ENCODE measurements at regions not wholly inside any gene's neighbourhood (a gene's known extent, or its start where the extent isn't known, plus 50 kb on each side); places are given as distances from the start of the nearest gene placed in this dataset.
A peak's percentile ranks its signal among the peaks of the same experiment; 100 is the strongest.

- no peak for DNase-seq (ENCODE audit: low read depth)
- TF ChIP-seq CTCF (conservative IDR thresholded peaks at IDR 0.05; ENCODE audit: low read depth, low read length) = no peak
- no peak overlapping the region for H3K4me3 ChIP-seq (ENCODE audit: low read depth, low read length)
Measured at GRCh38 chr3:177930771-177931170, 605.5 kb upstream of the KCNMB2 start.

- no peak overlapping the region for H3K4me3 ChIP-seq (ENCODE audit: low read depth, low read length)
- no peak for DNase-seq (ENCODE audit: low read depth)
- no peak for TF ChIP-seq CTCF (conservative IDR thresholded peaks at IDR 0.05; ENCODE audit: low read depth, low read length)
Measured at GRCh38 chr3:177931346-177931745, 604.9 kb upstream of the KCNMB2 start.

GRCh38 chr3:177932346-177932745 lies 603.9 kb upstream of the KCNMB2 start:
- no peak overlapping the region for H3K4me3 ChIP-seq (ENCODE audit: low read depth, low read length)
- DNase-seq (ENCODE audit: low read depth) = no peak
- no peak for TF ChIP-seq CTCF (conservative IDR thresholded peaks at IDR 0.05; ENCODE audit: low read depth, low read length)

GRCh38 chr3:177932750-177933660 lies 603.2 kb upstream of the KCNMB2 start:
- TF ChIP-seq CTCF (conservative IDR thresholded peaks at IDR 0.05; ENCODE audit: low read depth, low read length) = no peak
- H3K4me3 ChIP-seq (ENCODE audit: low read depth, low read length) = no peak overlapping the region
- peak; percentile 52 for DNase-seq (ENCODE audit: low read depth)

GRCh38 chr3:177934001-177934891 lies 602.0 kb upstream of the KCNMB2 start:
- peak; percentile 93 for DNase-seq (ENCODE audit: low read depth)
- no peak overlapping the region for H3K4me3 ChIP-seq (ENCODE audit: low read depth, low read length)
- TF ChIP-seq CTCF (conservative IDR thresholded peaks at IDR 0.05; ENCODE audit: low read depth, low read length) = no peak

GRCh38 chr3:177935047-177935446 lies 601.2 kb upstream of the KCNMB2 start:
- H3K4me3 ChIP-seq (ENCODE audit: low read depth, low read length) = no peak overlapping the region
- no peak for DNase-seq (ENCODE audit: low read depth)
- no peak for TF ChIP-seq CTCF (conservative IDR thresholded peaks at IDR 0.05; ENCODE audit: low read depth, low read length)

Measured in choroid plexus epithelial cell (primary cell).